Omental fat pad (tissue), 3 donors: ENCODE measurements at regions not wholly inside any gene's neighbourhood (a gene's known extent, or its start where the extent isn't known, plus 50 kb on each side); places are given as distances from the start of the nearest gene placed in this dataset.

Source experiments
- ATAC-seq: fragments of 150-250 bp; one replicate; pipeline ENCODE4 v1.9.1; 2016; ENCODE audit warnings: mild to moderate bottlenecking, moderate library complexity; ENCODE audit not compliant: low FRiP score
- DNase-seq: peaks from one replicate; pipeline ENCODE4 v3.0.0-alpha.2; 2019; ENCODE audit warnings: low spot score
- TF ChIP-seq, protein P1 (sequence below), 3 donors: fragments of 450-650 bp; IDR thresholded peaks; one replicate each; pipeline ENCODE4 v1.5.1; 2016 to 2017; ENCODE audit warnings: antibody characterized with exemption in 3 of 3, mild to moderate bottlenecking in 3 of 3, moderate library complexity in 2 of 3

DNA sequence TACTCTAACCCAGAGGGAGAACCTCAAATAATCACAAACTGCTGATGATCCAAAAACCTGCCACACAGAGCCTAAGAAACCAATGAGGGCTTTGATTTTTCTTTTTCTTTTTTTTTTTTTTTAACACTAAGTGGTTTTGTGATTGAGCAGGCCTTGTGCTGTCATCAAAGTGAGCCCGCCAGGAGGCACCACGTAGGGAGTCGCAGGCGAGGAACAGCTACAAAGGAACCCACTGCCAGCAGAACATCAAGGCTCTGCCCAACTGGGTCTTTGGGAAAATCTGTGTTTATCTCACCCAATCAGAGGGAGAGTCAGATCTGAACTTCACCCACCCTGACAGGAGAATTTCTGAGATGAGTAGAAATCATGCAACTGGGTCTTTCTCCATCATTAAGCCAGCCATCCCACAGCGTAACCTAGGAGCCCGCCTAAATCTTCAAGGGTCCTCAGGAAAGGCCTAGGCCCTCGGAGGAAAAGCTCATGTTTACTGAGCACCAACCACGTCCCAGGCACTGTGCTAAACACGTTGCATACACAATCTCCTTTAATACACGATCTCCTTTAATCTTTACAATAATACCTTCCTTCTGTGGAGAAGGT is 126.9 kb upstream of the FSTL4 start:
- ATAC-seq (no peak), DNase-seq (no peak)
- TF ChIP-seq, protein P1, sequence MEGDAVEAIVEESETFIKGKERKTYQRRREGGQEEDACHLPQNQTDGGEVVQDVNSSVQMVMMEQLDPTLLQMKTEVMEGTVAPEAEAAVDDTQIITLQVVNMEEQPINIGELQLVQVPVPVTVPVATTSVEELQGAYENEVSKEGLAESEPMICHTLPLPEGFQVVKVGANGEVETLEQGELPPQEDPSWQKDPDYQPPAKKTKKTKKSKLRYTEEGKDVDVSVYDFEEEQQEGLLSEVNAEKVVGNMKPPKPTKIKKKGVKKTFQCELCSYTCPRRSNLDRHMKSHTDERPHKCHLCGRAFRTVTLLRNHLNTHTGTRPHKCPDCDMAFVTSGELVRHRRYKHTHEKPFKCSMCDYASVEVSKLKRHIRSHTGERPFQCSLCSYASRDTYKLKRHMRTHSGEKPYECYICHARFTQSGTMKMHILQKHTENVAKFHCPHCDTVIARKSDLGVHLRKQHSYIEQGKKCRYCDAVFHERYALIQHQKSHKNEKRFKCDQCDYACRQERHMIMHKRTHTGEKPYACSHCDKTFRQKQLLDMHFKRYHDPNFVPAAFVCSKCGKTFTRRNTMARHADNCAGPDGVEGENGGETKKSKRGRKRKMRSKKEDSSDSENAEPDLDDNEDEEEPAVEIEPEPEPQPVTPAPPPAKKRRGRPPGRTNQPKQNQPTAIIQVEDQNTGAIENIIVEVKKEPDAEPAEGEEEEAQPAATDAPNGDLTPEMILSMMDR (IDR thresholded peaks at IDR 0.05): no peak

DNA sequence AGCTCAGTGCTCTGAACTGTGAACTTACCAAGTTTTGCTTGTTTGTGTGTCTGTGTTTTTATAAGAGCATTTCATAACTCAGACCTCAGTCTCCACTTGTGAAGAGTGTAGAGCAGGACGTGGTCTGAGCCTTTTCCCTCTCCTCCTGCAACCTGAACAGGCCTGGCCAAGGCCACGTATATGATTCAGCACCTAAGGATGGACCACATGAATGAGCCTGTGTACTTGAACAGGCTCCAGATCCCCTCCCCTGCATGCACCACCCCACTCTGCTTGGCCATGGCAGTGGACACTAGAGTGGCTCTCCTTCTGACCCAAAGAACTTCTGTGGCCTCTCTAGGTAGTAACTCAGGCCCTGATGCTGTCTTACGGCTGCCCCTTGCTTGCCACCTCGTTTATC is 125.9 kb upstream of the FSTL4 start:
- no peak for ATAC-seq
- no peak for DNase-seq
- TF ChIP-seq, protein P1 (IDR thresholded peaks at IDR 0.05): no peak

DNA sequence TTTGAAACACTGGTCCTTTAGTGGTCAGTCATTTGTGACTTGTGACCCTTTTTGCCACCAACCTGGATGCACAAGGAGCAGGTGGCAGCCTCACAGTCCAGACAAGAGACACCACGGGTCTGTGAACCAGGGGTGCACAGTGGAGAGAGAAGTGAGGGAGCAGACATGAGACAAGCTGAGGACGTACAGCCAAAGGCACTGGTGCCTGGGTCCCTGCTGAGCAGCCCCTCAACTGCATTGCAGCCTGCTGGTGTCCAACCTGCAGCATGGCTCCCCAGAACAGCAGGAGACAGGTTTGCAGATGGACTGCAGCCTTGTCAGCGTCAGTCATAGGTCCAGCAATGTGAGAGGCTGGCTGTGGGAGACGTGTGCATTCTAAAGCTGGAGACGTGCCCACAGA is 124.2 kb upstream of the FSTL4 start:
- no peak for ATAC-seq
- TF ChIP-seq, protein P1 (IDR thresholded peaks at IDR 0.05): no peak
- DNase-seq: no peak

DNA sequence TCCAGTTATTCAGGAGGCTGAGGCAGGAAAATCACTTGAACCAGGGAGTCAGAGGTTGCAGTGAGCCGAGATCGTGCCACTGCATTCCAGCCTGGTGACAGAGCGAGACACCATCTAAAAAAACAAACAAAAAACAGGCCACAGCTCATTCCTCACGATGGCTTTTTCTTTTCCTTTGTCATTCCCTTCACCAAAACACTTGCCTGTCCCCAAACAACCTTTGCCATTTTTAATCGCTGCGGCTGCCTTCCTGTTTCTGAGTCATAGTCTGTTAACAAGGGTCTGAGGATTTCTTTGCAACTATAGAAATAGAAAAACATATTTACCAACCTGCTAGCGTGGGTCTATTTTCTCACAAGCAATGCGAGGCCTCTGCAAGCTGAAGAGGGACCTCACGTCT is 123.0 kb upstream of the FSTL4 start:
- DNase-seq (no peak), ATAC-seq (no peak)
- TF ChIP-seq, protein P1 (IDR thresholded peaks at IDR 0.05): no peak

DNA sequence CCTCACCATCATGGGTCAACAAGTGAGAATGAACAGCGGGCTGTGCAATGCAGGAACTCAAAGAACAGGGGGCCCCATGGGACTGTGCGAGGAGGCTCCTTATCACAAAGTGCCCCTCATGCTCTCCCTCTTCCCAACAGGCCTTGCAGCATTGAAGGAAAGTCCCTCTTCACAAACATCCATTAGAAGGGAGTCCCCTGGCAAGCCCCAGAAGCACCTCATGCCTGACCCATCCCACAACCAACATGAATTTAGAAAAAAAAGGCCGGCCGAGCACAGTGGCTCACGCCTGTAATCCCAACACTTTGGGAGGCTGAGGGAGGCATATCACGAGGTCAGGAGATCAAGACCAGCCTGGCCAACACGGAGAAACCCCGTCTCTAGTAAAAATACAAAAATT is 122.6 kb upstream of the FSTL4 start:
- ATAC-seq (no peak), DNase-seq (no peak)
- TF ChIP-seq, protein P1 (IDR thresholded peaks at IDR 0.05): no peak

DNA sequence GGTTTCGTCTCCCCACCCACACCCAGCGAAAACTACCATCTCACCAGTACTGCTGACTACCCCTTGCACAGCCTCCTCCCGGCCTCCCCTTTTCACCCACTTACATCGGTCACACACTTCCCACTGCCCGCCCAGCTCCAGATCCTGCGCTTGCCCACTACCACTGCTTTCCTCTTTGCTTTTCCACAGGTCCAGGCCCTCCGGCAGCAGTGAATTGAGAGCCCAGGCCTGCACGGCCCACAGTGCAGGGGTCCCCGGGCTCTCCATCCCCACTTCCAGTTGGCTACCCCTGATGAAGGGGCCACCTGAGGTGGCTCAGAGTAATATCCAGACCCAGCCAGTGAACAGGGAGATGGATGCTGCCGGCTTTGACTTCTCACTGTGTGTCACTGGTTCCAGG is 120.2 kb upstream of the FSTL4 start:
- ATAC-seq (no peak), DNase-seq (no peak)
- TF ChIP-seq, protein P1 (IDR thresholded peaks at IDR 0.05): no peak

DNA sequence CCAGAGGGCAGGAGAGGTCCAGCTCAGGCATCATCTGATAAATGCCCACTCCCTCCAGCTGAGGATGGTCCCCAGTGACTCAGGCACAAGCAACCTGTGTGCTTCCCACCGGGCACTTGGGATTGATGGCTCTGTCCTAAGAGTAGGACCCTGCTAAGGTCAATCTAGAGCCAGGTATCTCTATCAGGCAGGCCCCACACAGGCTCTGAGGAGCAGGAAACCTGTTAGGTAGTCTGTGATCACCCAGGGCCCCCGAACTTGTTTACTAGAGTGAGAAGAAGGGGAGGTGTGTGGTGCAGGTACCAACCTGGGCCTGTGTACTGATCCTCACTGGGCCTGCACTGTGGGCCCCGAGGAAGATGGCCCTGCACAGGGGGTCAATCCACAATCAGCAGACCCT is 119.6 kb upstream of the FSTL4 start:
- DNase-seq: no peak
- TF ChIP-seq, protein P1 (IDR thresholded peaks at IDR 0.05): no peak

More for the DNA sequence above, 119.6 kb upstream of the FSTL4 start:
- ATAC-seq: no peak
